ENCODE measurements at regions not wholly inside any gene's neighbourhood (a gene's known extent, or its start where the extent isn't known, plus 50 kb on each side); places are given as distances from the start of the nearest gene placed in this dataset.

DNA sequence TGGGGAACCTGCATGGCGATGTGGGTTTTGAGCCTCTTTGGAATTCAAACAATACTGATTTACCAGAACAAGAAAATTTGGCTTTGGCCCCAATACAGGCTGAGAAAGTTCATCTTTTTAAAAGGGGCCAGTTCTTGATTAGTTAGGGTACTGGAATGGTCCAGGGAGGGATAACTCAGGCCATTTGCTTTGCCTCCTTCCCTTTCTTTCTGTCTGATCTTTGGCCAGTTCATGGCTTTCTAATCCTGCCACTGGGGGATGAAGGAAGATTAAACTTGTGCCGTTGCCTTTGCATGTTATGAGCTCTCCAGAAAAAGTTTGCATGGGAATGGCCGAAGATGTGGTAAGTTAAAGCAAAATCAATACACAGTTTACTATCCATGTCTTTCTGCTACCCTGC lies 78.4 kb downstream of the ADAMTS15 start:
- TF ChIP-seq, protein P1, sequence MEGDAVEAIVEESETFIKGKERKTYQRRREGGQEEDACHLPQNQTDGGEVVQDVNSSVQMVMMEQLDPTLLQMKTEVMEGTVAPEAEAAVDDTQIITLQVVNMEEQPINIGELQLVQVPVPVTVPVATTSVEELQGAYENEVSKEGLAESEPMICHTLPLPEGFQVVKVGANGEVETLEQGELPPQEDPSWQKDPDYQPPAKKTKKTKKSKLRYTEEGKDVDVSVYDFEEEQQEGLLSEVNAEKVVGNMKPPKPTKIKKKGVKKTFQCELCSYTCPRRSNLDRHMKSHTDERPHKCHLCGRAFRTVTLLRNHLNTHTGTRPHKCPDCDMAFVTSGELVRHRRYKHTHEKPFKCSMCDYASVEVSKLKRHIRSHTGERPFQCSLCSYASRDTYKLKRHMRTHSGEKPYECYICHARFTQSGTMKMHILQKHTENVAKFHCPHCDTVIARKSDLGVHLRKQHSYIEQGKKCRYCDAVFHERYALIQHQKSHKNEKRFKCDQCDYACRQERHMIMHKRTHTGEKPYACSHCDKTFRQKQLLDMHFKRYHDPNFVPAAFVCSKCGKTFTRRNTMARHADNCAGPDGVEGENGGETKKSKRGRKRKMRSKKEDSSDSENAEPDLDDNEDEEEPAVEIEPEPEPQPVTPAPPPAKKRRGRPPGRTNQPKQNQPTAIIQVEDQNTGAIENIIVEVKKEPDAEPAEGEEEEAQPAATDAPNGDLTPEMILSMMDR (IDR thresholded peaks at IDR 0.05; ENCODE audit: insufficient read depth, low read length) = no peak
- TF ChIP-seq POLR2AphosphoS5 (IDR thresholded peaks at IDR 0.05; ENCODE audit: low read depth) (no peak), GABPA (IDR thresholded peaks at IDR 0.05; ENCODE audit: low read depth) (no peak), SPI1 (IDR thresholded peaks at IDR 0.05; ENCODE audit: borderline replicate concordance, low read depth) (no peak)
- TF ChIP-seq, protein P2, sequence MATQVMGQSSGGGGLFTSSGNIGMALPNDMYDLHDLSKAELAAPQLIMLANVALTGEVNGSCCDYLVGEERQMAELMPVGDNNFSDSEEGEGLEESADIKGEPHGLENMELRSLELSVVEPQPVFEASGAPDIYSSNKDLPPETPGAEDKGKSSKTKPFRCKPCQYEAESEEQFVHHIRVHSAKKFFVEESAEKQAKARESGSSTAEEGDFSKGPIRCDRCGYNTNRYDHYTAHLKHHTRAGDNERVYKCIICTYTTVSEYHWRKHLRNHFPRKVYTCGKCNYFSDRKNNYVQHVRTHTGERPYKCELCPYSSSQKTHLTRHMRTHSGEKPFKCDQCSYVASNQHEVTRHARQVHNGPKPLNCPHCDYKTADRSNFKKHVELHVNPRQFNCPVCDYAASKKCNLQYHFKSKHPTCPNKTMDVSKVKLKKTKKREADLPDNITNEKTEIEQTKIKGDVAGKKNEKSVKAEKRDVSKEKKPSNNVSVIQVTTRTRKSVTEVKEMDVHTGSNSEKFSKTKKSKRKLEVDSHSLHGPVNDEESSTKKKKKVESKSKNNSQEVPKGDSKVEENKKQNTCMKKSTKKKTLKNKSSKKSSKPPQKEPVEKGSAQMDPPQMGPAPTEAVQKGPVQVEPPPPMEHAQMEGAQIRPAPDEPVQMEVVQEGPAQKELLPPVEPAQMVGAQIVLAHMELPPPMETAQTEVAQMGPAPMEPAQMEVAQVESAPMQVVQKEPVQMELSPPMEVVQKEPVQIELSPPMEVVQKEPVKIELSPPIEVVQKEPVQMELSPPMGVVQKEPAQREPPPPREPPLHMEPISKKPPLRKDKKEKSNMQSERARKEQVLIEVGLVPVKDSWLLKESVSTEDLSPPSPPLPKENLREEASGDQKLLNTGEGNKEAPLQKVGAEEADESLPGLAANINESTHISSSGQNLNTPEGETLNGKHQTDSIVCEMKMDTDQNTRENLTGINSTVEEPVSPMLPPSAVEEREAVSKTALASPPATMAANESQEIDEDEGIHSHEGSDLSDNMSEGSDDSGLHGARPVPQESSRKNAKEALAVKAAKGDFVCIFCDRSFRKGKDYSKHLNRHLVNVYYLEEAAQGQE (IDR thresholded peaks at IDR 0.05; ENCODE audit: insufficient replicate concordance, low read depth) = no peak
